ENCODE measurements at regions not wholly inside any gene's neighbourhood (a gene's known extent, or its start where the extent isn't known, plus 50 kb on each side); places are given as distances from the start of the nearest gene placed in this dataset.

- H3K4me3 ChIP-seq (ENCODE audit: low read length), result no peak overlapping the region
- H3K79me2 ChIP-seq (replicated peaks; ENCODE audit: insufficient read depth, low read length), result no peaks in the 10 kb centered on the region
- no peak overlapping the region for H3K9ac ChIP-seq (ENCODE audit: low read length)
- no peaks in the 10 kb centered on the region for H3K27me3 ChIP-seq (ENCODE audit: insufficient read depth, low read depth, low read length)
- H3K4me2 ChIP-seq (ENCODE audit: low read length), result no peak overlapping the region
- H4K20me1 ChIP-seq (ENCODE audit: insufficient read depth), result no peaks in the 10 kb centered on the region
- H3K36me3 ChIP-seq (ENCODE audit: insufficient read depth, low read length), result no peaks in the 10 kb centered on the region
- TF ChIP-seq EP300 (conservative IDR thresholded peaks at IDR 0.05; ENCODE audit: poor library complexity, severe bottlenecking) (no peak), RAD21 (conservative IDR thresholded peaks at IDR 0.05) (no peak), EZH2 (IDR thresholded peaks at IDR 0.05; ENCODE audit: borderline replicate concordance, insufficient read depth, low read length, poor library complexity, severe bottlenecking) (no peak), MXI1 (conservative IDR thresholded peaks at IDR 0.05; ENCODE audit: poor library complexity, severe bottlenecking) (no peak), TAF1 (IDR thresholded peaks at IDR 0.05; ENCODE audit: low read depth) (no peak), CTCF (IDR thresholded peaks at IDR 0.05; ENCODE audit: poor library complexity, severe bottlenecking) (no peak), POLR2AphosphoS5 (IDR thresholded peaks at IDR 0.05) (no peak), SMC3 (conservative IDR thresholded peaks at IDR 0.05; ENCODE audit: poor library complexity) (no peak), REST (IDR thresholded peaks at IDR 0.05; ENCODE audit: borderline replicate concordance) (no peak)
- no peak overlapping the region for H3K27ac ChIP-seq (ENCODE audit: low read length)
- H3K9me3 ChIP-seq (ENCODE audit: low read length), result no peaks in the 10 kb centered on the region
- H2AFZ ChIP-seq (ENCODE audit: low read depth, low read length), result no peak overlapping the region
- H3F3A ChIP-seq (ENCODE audit: insufficient read depth, low read length, poor library complexity, severe bottlenecking), result no peaks in the 10 kb centered on the region
- H3K9me2 ChIP-seq (ENCODE audit: insufficient read depth, low read length), result no peaks in the 10 kb centered on the region
Measured at GRCh38 chr3:145550522-145550921, 610.5 kb downstream of the PLOD2 start.

- H3K4me3 ChIP-seq (ENCODE audit: low read length), result no peak overlapping the region
- no peak overlapping the region for H3K27ac ChIP-seq (ENCODE audit: low read length)
- H3K9me3 ChIP-seq (ENCODE audit: low read length), result no peaks in the 10 kb centered on the region
- TF ChIP-seq RAD21 (conservative IDR thresholded peaks at IDR 0.05), result no peak
- TF ChIP-seq MXI1 (conservative IDR thresholded peaks at IDR 0.05; ENCODE audit: poor library complexity, severe bottlenecking), result no peak
- TF ChIP-seq POLR2AphosphoS5 (IDR thresholded peaks at IDR 0.05), result no peak
- TF ChIP-seq TAF1 (IDR thresholded peaks at IDR 0.05; ENCODE audit: low read depth), result no peak
- no peak for TF ChIP-seq CTCF (IDR thresholded peaks at IDR 0.05; ENCODE audit: poor library complexity, severe bottlenecking)
- TF ChIP-seq REST (IDR thresholded peaks at IDR 0.05; ENCODE audit: borderline replicate concordance), result no peak
- no peak for TF ChIP-seq EZH2 (IDR thresholded peaks at IDR 0.05; ENCODE audit: borderline replicate concordance, insufficient read depth, low read length, poor library complexity, severe bottlenecking)
- no peak for TF ChIP-seq SMC3 (conservative IDR thresholded peaks at IDR 0.05; ENCODE audit: poor library complexity)
- no peak for TF ChIP-seq EP300 (conservative IDR thresholded peaks at IDR 0.05; ENCODE audit: poor library complexity, severe bottlenecking)
- no peaks in the 10 kb centered on the region for H3K9me2 ChIP-seq (ENCODE audit: insufficient read depth, low read length)
- no peaks in the 10 kb centered on the region for H3K36me3 ChIP-seq (ENCODE audit: insufficient read depth, low read length)
- H4K20me1 ChIP-seq (ENCODE audit: insufficient read depth), result no peaks in the 10 kb centered on the region
- H3F3A ChIP-seq (ENCODE audit: insufficient read depth, low read length, poor library complexity, severe bottlenecking), result no peaks in the 10 kb centered on the region
- no peak overlapping the region for H3K4me2 ChIP-seq (ENCODE audit: low read length)
- no peaks in the 10 kb centered on the region for H3K27me3 ChIP-seq (ENCODE audit: insufficient read depth, low read depth, low read length)
- H2AFZ ChIP-seq (ENCODE audit: low read depth, low read length), result no peak overlapping the region
- H3K79me2 ChIP-seq (replicated peaks; ENCODE audit: insufficient read depth, low read length), result no peaks in the 10 kb centered on the region
- H3K9ac ChIP-seq (ENCODE audit: low read length), result no peak overlapping the region
Measured at GRCh38 chr3:145557405-145557804, 603.6 kb downstream of the PLOD2 start.
